Esophagus (tissue), 2 donors: ENCODE measurements at regions not wholly inside any gene's neighbourhood (a gene's known extent, or its start where the extent isn't known, plus 50 kb on each side); places are given as distances from the start of the nearest gene placed in this dataset.

Experiments
- H3K27ac ChIP-seq, 2 donors: one replicate each; pipeline ENCODE4 v1.5.1; 2013; ENCODE audit warnings: low read depth in 2 of 2, mild to moderate bottlenecking in 2 of 2, inconsistent platforms in 1 of 2, low read length in 1 of 2, moderate library complexity in 1 of 2
- H3K27me3 ChIP-seq, 2 donors: one replicate each; pipeline ENCODE4 v1.6.1; 2013; ENCODE audit warnings: low read length in 2 of 2, control low read depth in 1 of 2, mild to moderate bottlenecking in 1 of 2; ENCODE audit not compliant: insufficient read depth in 2 of 2, control insufficient read depth in 1 of 2
- H3K36me3 ChIP-seq, 2 donors: one replicate each; pipeline ENCODE4 v1.6.1; 2013; ENCODE audit warnings: low read length in 1 of 2; ENCODE audit not compliant: control insufficient read depth in 2 of 2, insufficient read depth in 2 of 2
- H3K4me1 ChIP-seq, 2 donors: one replicate each; pipeline ENCODE4 v1.6.1; 2013; ENCODE audit warnings: low read length in 1 of 2; ENCODE audit not compliant: control insufficient read depth in 2 of 2, insufficient read depth in 2 of 2
- H3K4me3 ChIP-seq, 2 donors: one replicate each; pipeline ENCODE4 v1.5.1; 2013; ENCODE audit warnings: low read length in 2 of 2, mild to moderate bottlenecking in 2 of 2, low read depth in 1 of 2, moderate library complexity in 1 of 2
- H3K9me3 ChIP-seq, 2 donors: one replicate each; pipeline ENCODE4 v1.6.1; 2013; ENCODE audit warnings: mild to moderate bottlenecking in 2 of 2, low read depth in 1 of 2, low read length in 1 of 2, moderate library complexity in 1 of 2; ENCODE audit not compliant: control insufficient read depth in 2 of 2, insufficient read depth in 1 of 2
- WGBS, 2 donors: extraction: QIAGEN DNeasy Blood & Tissue Kit; methylation state at CpG; one replicate each; pipeline ENCODE4 v1.1.7; 2013; 5-methylcytosine and 5-hydroxymethylcytosine counted together
- donor health status: healthy with polysubstance abuse.
- donor health status: Bipolar disorder and iron deficiency.

DNA sequence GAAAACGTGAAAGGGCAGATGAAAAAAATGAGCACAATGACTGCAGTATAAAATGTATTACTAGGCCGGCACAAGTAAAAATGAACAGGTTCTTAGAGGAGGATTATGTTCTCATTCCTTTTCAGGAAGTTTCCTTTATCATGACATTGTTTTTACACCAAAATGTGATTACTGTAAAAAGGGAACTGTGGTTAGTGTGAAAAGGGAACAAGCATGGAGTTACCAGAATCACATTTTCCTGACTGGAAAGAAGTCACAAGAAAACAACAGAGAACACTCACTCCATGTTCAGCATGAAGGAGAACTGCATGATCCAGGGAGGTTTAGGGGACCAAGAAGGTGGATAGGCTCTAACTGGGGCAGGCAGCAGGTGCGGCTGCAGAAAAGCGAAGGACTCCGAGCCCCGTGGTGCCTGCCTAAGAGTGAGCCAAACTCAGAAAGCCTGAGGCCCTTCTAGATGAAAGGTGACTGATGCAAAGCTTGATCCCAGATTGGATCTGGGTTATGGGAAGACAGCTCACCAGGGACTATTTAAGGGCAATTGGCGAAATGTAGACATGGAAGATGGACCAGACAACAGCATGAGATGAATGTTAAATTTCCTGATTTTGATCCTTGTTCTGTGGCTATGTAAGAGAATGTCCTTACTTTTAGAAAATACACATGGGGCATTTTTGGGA, 77.3 kb downstream of the CCR1 start:
- 66 to 67% methylated on average over 7 of the region's 7 CpGs for WGBS, 2 donors
- H3K4me1 ChIP-seq, result no peaks in the 10 kb centered on the region
- no peak overlapping the region for H3K27ac ChIP-seq
- no peaks in the 10 kb centered on the region for H3K36me3 ChIP-seq
- H3K27me3 ChIP-seq, result no peaks in the 10 kb centered on the region
- no peak overlapping the region for H3K4me3 ChIP-seq
- no peaks in the 10 kb centered on the region for H3K9me3 ChIP-seq

DNA sequence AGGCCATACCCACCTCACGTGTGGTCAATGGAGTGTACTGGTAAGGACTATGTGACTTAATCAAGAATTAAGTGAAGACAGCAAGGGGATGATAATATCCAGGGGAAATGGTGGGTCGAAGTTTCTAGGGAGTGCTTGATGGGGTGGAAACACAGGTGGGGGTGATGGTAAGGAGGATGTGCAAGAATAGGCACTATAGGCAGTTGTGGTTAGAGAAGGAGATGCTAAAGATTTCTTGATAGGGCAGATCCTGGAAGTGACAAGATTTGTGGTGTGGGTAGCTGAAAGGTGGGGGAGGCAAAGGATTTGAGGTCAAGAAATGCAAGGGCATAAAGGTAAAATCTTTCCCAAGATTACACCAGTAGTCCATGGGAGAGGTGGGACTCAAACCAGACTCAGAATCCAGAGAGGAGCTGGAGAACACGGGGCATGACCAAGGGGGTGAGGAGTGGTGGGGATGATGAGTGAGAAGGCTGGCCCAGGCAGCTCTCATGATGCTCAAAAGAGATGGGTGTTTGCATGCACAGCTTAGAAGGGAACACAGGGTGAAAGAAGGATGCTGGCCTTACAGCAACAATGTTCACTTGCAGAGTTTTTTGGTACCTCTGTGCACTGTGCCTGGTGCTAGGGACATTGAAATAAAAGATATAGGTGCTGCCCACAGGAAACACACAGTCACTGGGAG, 78.4 kb downstream of the CCR1 start:
- no peak overlapping the region for H3K27ac ChIP-seq
- WGBS, 2 donors, result 54 to 82% methylated on average over 3 of the region's 3 CpGs

DNA sequence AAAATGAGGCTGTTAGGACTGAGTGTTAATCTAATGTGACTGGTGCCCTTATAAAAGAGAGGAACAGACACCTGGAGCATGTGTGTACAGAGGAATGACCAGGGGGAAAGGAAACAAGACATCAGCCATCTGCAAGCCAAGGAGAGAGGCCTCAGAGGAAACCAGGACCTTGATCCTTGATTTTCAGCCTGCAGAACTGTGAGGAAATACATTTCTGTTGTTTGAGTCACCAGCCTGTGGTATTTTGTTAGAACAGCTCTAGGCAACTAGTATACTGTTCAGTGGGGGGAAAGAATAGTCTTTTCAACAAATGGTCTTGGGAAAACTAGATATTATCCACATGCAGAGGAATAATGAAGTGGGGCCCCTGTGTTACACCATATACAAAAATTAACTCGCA, 80.6 kb downstream of the CCR1 start:
- Histone ChIP-seq H3K27ac (no peak overlapping the region), H3K27me3 (no peaks in the 10 kb centered on the region)

More for the DNA sequence above, 78.4 kb downstream of the CCR1 start:
- H3K36me3 ChIP-seq, result no peaks in the 10 kb centered on the region
- no peak overlapping the region for H3K4me3 ChIP-seq
- no peaks in the 10 kb centered on the region for H3K9me3 ChIP-seq
- H3K4me1 ChIP-seq, result no peaks in the 10 kb centered on the region
- no peaks in the 10 kb centered on the region for H3K27me3 ChIP-seq

DNA sequence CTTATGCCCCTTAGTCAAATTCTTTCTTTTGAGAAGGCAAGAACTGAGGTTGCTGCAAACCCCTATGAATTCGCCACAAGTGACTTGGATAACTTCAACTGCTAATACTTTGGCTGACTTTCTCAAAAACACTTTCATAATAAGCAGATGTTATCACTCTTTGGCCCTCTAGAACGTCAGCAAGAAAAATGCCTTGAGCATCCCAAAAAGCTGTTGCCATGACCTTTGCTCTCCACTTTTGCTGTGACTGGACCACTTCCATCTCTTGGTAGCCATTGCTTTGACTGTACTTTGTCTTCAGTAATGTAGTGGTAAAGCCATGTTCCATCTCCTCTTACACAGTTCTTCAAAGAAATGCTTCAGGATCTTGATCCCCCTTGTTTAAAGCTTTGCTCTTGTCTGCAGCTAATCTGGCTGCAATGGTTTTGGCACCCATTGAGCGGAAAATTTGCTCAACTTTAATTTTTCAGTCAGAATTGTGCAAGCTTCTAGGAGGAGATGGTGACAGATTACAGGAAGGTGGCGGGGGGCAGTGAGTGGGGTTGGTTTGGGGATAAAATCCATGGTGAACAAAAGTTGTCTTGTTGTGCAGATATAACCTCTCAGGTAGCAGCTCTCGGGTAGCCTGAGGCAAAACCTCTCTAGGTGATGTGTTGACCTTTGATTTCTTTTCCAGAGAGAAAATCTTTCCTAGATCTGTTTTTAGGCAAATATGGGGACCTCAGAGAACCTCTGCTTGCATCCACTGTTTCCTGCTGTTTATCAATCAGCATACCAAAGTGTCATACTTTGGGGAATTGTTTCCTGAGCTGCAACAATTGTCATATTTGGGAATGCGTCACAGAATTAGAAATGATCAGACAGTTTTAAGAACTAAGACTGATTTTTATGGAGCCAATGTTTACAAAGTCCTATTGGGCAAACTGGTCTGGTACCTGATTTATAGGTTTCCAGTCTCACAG, 83.6 kb downstream of the CCR1 start:
- Histone ChIP-seq H3K4me3 (no peak overlapping the region), H3K36me3 (no peaks in the 10 kb centered on the region), H3K27ac (no peak overlapping the region), H3K9me3 (no peaks in the 10 kb centered on the region), H3K27me3 (no peaks in the 10 kb centered on the region), H3K4me1 (no peaks in the 10 kb centered on the region)
- WGBS, 2 donors, result 65 to 72% methylated on average over 6 of the region's 6 CpGs

More for the DNA sequence above, 80.6 kb downstream of the CCR1 start:
- no peak overlapping the region for H3K4me3 ChIP-seq
- no peaks in the 10 kb centered on the region for H3K4me1 ChIP-seq
- H3K36me3 ChIP-seq, result no peaks in the 10 kb centered on the region
- WGBS, 2 donors, result 96% methylated on average over 1 of the region's 1 CpG
- no peaks in the 10 kb centered on the region for H3K9me3 ChIP-seq

DNA sequence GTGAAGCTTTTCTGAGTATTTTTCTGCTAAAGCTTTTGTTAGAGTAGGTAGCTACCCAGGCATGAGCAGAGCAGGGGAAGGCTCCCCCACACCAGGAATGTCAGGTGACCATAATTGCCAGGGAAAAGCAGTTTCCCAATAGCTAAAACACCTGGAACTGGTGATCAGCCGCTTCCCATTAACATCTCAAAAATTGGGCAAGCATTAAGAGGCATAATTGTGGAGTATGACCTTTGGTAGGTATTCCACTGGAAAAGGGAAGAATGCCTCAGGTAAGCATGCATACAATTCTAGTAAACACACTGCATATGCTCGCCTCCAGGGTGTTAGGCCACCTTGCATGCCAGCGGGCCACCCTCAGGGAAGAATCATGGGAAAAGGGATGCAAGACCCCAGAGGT, 84.5 kb downstream of the CCR1 start:
- no peaks in the 10 kb centered on the region for H3K36me3 ChIP-seq
- no peaks in the 10 kb centered on the region for H3K27me3 ChIP-seq
- H3K27ac ChIP-seq, result no peak overlapping the region
- 89 to 94% methylated on average over 3 of the region's 3 CpGs for WGBS, 2 donors
- H3K4me3 ChIP-seq, result no peak overlapping the region
- no peaks in the 10 kb centered on the region for H3K4me1 ChIP-seq
- H3K9me3 ChIP-seq, result no peaks in the 10 kb centered on the region

DNA sequence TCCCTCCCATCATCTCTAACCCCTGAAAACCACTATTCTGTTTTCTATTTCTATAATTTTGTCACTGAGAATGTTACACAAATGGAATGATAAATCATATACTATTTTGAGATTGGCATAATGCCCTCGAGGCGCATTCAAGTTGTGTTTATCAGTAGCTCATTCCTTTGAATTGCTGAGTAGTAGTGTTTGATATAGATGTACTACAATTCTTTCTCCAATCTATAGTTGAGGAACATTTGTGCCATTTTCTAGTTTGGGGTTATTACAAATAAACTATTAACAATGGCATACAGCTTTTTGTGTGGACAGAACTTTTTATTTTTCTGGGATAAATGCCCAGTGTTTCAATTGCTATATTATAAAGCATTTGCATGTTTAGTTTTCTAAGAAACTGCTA, 86.0 kb downstream of the CCR1 start:
- Histone ChIP-seq H3K27ac (no peak overlapping the region), H3K36me3 (no peaks in the 10 kb centered on the region), H3K9me3 (no peaks in the 10 kb centered on the region), H3K27me3 (no peaks in the 10 kb centered on the region), H3K4me3 (no peak overlapping the region), H3K4me1 (no peaks in the 10 kb centered on the region)
- 61 to 62% methylated on average over 2 of the region's 2 CpGs for WGBS, 2 donors

DNA sequence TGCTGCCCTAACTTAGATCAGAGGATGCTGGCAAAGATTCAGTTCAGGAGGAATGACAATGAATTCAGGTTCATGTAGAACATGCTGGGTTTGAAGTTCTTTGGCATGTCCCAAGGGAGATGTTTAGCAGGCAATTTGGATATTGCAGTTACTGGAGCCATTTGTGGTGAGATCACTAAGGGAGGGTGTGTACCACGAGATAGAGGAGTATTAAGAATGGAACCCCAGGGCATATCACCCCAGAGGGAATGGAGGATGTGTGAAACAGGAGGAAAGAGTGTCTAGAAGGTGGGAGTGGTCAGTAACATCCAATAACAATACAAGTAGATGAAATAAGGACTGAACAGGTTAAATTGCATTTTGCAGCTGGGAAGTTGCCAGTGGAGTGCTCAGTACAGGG, 87.1 kb downstream of the CCR1 start:
- H3K4me1 ChIP-seq, result no peaks in the 10 kb centered on the region
- 18 to 38% methylated on average over 1 of the region's 1 CpG for WGBS, 2 donors

DNA sequence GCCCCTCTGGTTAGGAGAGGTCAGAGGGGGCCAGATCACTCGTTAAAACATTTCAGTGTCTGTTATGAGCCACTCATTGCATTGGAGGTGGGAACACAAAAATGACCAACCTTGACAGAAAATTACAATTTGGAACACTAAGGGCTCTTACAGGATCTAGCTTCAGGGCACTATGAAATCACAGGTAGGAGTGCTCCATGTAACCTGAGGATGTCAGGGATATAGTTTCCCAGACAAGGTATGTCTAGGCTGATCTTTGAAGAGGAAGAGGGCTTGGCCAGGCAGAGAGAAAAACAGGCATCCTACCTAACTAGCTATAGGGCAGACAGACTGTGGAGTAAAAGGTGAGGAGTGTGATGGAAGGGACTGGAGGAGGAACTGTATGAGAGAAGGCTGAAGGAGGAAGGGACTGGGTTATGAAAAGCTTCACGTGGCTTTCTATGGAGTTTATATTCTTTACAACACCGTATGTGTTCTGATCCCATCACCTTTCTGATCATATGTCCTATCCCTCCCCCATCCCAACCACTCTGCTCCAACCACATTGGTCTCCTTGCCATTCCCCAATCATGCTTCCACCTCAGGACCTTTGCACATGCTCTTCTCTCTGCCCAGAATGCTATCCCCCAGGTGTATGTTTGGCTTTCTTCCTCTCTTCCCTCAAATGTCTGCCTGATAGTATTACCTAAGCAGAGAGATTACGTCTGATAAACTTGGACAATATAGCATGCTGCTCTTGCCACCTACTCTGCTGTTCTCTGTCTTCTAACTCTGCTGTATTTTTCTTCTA, 88.2 kb downstream of the CCR1 start:
- no peaks in the 10 kb centered on the region for H3K27me3 ChIP-seq
- H3K9me3 ChIP-seq, result no peaks in the 10 kb centered on the region
- H3K4me3 ChIP-seq, result no peak overlapping the region
- no peak overlapping the region for H3K27ac ChIP-seq
- no peaks in the 10 kb centered on the region for H3K36me3 ChIP-seq
- H3K4me1 ChIP-seq, result no peaks in the 10 kb centered on the region
- WGBS, 2 donors, result 84 to 88% methylated on average over 4 of the region's 4 CpGs

More for the DNA sequence above, 87.1 kb downstream of the CCR1 start:
- H3K27me3 ChIP-seq, result no peaks in the 10 kb centered on the region
- no peaks in the 10 kb centered on the region for H3K9me3 ChIP-seq
- H3K36me3 ChIP-seq, result no peaks in the 10 kb centered on the region
- H3K27ac ChIP-seq, result no peak overlapping the region
- H3K4me3 ChIP-seq, result no peak overlapping the region

DNA sequence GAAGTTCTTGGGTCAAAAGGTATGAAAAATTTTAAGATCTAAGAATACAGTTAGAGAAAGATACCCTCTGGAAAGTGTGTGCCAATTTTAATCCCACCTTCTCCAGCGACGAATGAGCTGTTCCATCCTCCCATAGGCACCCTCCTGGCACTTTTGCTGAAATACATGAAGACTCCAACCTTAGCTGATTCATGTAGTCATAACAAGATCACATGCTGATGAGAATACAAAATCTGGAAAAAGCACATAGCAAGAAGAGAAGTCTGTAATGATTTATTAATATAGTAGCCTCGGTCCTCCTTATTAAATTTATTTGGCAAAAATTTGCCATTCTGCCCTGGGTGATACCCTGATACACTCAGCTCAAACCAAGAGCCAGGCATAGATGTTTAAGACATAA, 88.9 kb downstream of the CCR1 start:
- H3K4me1 ChIP-seq, result no peaks in the 10 kb centered on the region
- H3K27me3 ChIP-seq, result no peaks in the 10 kb centered on the region
- no peak overlapping the region for H3K27ac ChIP-seq
- H3K9me3 ChIP-seq, result no peaks in the 10 kb centered on the region
- no peak overlapping the region for H3K4me3 ChIP-seq
- 85 to 90% methylated on average over 3 of the region's 3 CpGs for WGBS, 2 donors
- H3K36me3 ChIP-seq, result no peaks in the 10 kb centered on the region
